HCT116 (cell line): ENCODE measurements at regions not wholly inside any gene's neighbourhood (a gene's known extent, or its start where the extent isn't known, plus 50 kb on each side); places are given as distances from the start of the nearest gene placed in this dataset.

Source experiments
- ATAC-seq: fragments of 200-7000 bp; cut with Tn5 transposase; 2 replicates; pipeline ENCODE4 v1.9.1; 2020; ENCODE audit warnings: mild to moderate bottlenecking, moderate library complexity
- BruUV-seq: library from RNA; stranded (reverse); fragments of 400-500 nt; replicated peaks from 2 replicates; lab custom pipeline; 2021; lab: Mats Ljungman, UMichigan
- CTCF ChIA-PET: fragments of 300-600 bp; sonication (Branson Sonifier 250); formaldehyde crosslinking; loops from one replicate; lab custom pipeline; 2021; ENCODE audit warnings: antibody characterized with exemption; lab: Charles Lee
- POLR2A ChIA-PET: fragments of 300-600, 350-600 bp; sonication (Branson Sonifier 250); formaldehyde crosslinking; loops from one replicate; lab custom pipeline; 2021; ENCODE audit warnings: antibody characterized with exemption; lab: Charles Lee
- RAD21 ChIA-PET, 2 experiments: fragments of 300-600 bp; sonication (Branson Sonifier 250); formaldehyde crosslinking; loops; one replicate each; lab custom pipeline; 2023; ENCODE audit warnings: low total read pairs in 2 of 2; ENCODE audit not compliant: uncharacterized antibody in 2 of 2, unreplicated experiment in 2 of 2, low non-redundant PET in 1 of 2; lab: Charles Lee
- DNase-seq: peaks from one replicate; pipeline ENCODE4 v3.0.0-alpha.2; 2010; ENCODE audit warnings: low read depth, low spot score
- H2AFZ ChIP-seq: fragments of 200-600 bp; shearing (Covaris generic), sonication (generic); 2 replicates; pipeline ENCODE4 v1.6.1; 2017; ENCODE audit warnings: low read depth, mixed run types, mixed read lengths, antibody characterized with exemption, low read length; ENCODE audit not compliant: poor library complexity, severe bottlenecking
- H3K27ac ChIP-seq: 2 replicates; pipeline ENCODE4 v1.5.1; 2012; ENCODE audit warnings: low read depth, low read length
- H3K27me3 ChIP-seq: fragments of 200-600 bp; sonication (generic); 2 replicates; pipeline ENCODE4 v1.6.1; 2016; ENCODE audit warnings: mixed run types, low read length, mixed read lengths; ENCODE audit not compliant: insufficient read depth
- H3K36me3 ChIP-seq, 2 experiments: fragments of 200-500 bp in 1 of 2; fragments of 200-600 bp in 1 of 2; sonication (Bioruptor generic) in 1 of 2; sonication (generic) in 1 of 2; 2 replicates each; pipeline versions ENCODE4 v1.5.1 to v1.6.1; 2014 to 2016; ENCODE audit warnings: low read length in 2 of 2, inconsistent platforms in 1 of 2, mixed read lengths in 1 of 2, mixed run types in 1 of 2; ENCODE audit not compliant: insufficient read depth in 2 of 2, control insufficient read depth in 1 of 2
- H3K4me1 ChIP-seq, 2 experiments: fragments of 200-600 bp in 1 of 2; sonication (generic) in 1 of 2; 2 replicates each; pipeline versions ENCODE4 v1.5.1 to v1.6.1; 2012 to 2017; ENCODE audit warnings: low read length in 2 of 2, inconsistent platforms in 1 of 2, mild to moderate bottlenecking in 1 of 2, mixed read lengths in 1 of 2, mixed run types in 1 of 2, moderate library complexity in 1 of 2; ENCODE audit not compliant: insufficient read depth in 2 of 2, control insufficient read depth in 1 of 2
- H3K4me2 ChIP-seq: fragments of 200-600 bp; sonication (generic); 2 replicates; pipeline ENCODE4 v1.6.1; 2017; ENCODE audit warnings: mixed run types, low read length, mixed read lengths
- H3K4me3 ChIP-seq, 2 experiments: fragments of 200-600 bp in 1 of 2; sonication (generic) in 1 of 2; replicated peaks in 1 of 2; 2 replicates each; pipeline ENCODE4 v1.5.1; 2011 to 2016; ENCODE audit warnings: low read length in 2 of 2, control low read depth in 1 of 2, low read depth in 1 of 2, mild to moderate bottlenecking in 1 of 2, mixed read lengths in 1 of 2, mixed run types in 1 of 2
- H3K79me2 ChIP-seq: fragments of 200-600 bp; sonication (generic); 2 replicates; pipeline ENCODE4 v1.6.1; 2017; ENCODE audit warnings: mild to moderate bottlenecking, mixed run types, low read length, moderate library complexity, mixed read lengths; ENCODE audit not compliant: insufficient read depth
- H3K9ac ChIP-seq: fragments of 200-600 bp; sonication (generic); 2 replicates; pipeline ENCODE4 v1.6.1; 2016; ENCODE audit warnings: low read length, mixed read lengths
- H3K9me2 ChIP-seq: fragments of 200-600 bp; sonication (generic), shearing (Covaris generic); 2 replicates; pipeline ENCODE4 v1.6.1; 2017; ENCODE audit warnings: mixed run types, mild to moderate bottlenecking, moderate library complexity; ENCODE audit not compliant: insufficient read depth
- H3K9me3 ChIP-seq, 2 experiments: fragments of 200-500 bp in 1 of 2; fragments of 200-600 bp in 1 of 2; sonication (Bioruptor generic) in 1 of 2; sonication (generic) in 1 of 2; 2 replicates each; pipeline ENCODE4 v1.6.1; 2014 to 2017; ENCODE audit warnings: low read length in 2 of 2, mixed read lengths in 2 of 2, inconsistent platforms in 1 of 2, low read depth in 1 of 2, mild to moderate bottlenecking in 1 of 2, mixed run types in 1 of 2, moderate library complexity in 1 of 2; ENCODE audit not compliant: control insufficient read depth in 1 of 2, insufficient read depth in 1 of 2
- H4K20me1 ChIP-seq: fragments of 200-600 bp; sonication (generic), shearing (Covaris generic); 2 replicates; pipeline ENCODE4 v1.6.1; 2017; ENCODE audit warnings: mixed run types, mild to moderate bottlenecking, moderate library complexity; ENCODE audit not compliant: insufficient read depth
- ATF3 ChIP-seq: IDR thresholded peaks from 2 replicates; pipeline ENCODE4 v1.6.1; 2012
- EZH2 ChIP-seq: fragments of 200-600 bp; sonication (generic); IDR thresholded peaks from 2 replicates; pipeline ENCODE4 v1.6.1; 2017; ENCODE audit warnings: antibody characterized with exemption, mixed run types
- EZH2phosphoT487 ChIP-seq: fragments of 200-600 bp; IDR thresholded peaks from 2 replicates; pipeline ENCODE4 v1.6.1; 2018; ENCODE audit warnings: antibody characterized with exemption, borderline replicate concordance
- FOSL1 ChIP-seq: IDR thresholded peaks from 2 replicates; pipeline ENCODE4 v1.6.1; 2012; ENCODE audit warnings: low read depth
- JUND ChIP-seq: IDR thresholded peaks from 2 replicates; pipeline ENCODE4 v1.6.1; 2012
- POLR2A ChIP-seq: IDR thresholded peaks from 2 replicates; pipeline ENCODE4 v1.7.0; 2011; ENCODE audit warnings: borderline replicate concordance; ENCODE audit not compliant: insufficient read depth, insufficient read length; ENCODE audit errors: extremely low read depth
- POLR2AphosphoS5 ChIP-seq: IDR thresholded peaks from 2 replicates; pipeline ENCODE4 v1.6.1; 2011; ENCODE audit warnings: mild to moderate bottlenecking, low read depth, low read length, moderate library complexity
- RAD21 ChIP-seq: IDR thresholded peaks from 2 replicates; pipeline ENCODE4 v1.6.1; 2012; ENCODE audit warnings: low read depth, mild to moderate bottlenecking
- SIN3A ChIP-seq: IDR thresholded peaks from 2 replicates; pipeline ENCODE4 v1.6.1; 2012; ENCODE audit warnings: low read depth
- SP1 ChIP-seq: IDR thresholded peaks from 2 replicates; pipeline ENCODE4 v1.6.1; 2012; ENCODE audit warnings: low read depth
- SRF ChIP-seq: IDR thresholded peaks from 2 replicates; pipeline ENCODE4 v1.6.1; 2012; ENCODE audit warnings: low read depth
- ZFX ChIP-seq: fragments of 450-650 bp; IDR thresholded peaks from 2 replicates; pipeline ENCODE4 v1.6.1; 2017
- intact Hi-C: fragments of 100-400 bp; cut with micrococcal nuclease; formaldehyde crosslinking; loops from 2 replicates; pipeline ENCODE4 v1.10.0; 2022

GRCh38 chr2:223508372-223508771 is 93.8 kb downstream of the SCG2 start:
- no peaks in the 10 kb centered on the region for H4K20me1 ChIP-seq
- no peak overlapping the region for H3K4me3 ChIP-seq
- no peak overlapping the region for H3K27ac ChIP-seq
- RAD21 ChIA-PET: no interaction called here
- H3K9ac ChIP-seq: no peak overlapping the region
- peaks cover 0 to 4% of the 10 kb centered on the region in 2 experiments; a peak in 1 of 4 replicates for H3K9me3 ChIP-seq
- no peaks in the 10 kb centered on the region for H3K4me1 ChIP-seq
- POLR2A ChIA-PET: no interaction called here
- no peak overlapping the region for H2AFZ ChIP-seq
- no peaks in the 10 kb centered on the region for H3K79me2 ChIP-seq
- H3K36me3 ChIP-seq: peaks cover 0 to 3% of the 10 kb centered on the region in 2 experiments; a peak in 2 of 4 replicates
- no TSS peak for BruUV-seq
- intact Hi-C loops: no loop called here
- DNase-seq: no peak
- no peak overlapping the region for H3K4me2 ChIP-seq
- CTCF ChIA-PET: no interaction called here
- H3K9me2 ChIP-seq: no peaks in the 10 kb centered on the region
- TF ChIP-seq POLR2A (no peak), SIN3A (no peak), ATF3 (no peak), SP1 (no peak), FOSL1 (no peak), EZH2phosphoT487 (no peak), POLR2AphosphoS5 (no peak), SRF (no peak)
- TF ChIP-seq, all 23 proteins: peak for 0
- ATAC-seq: no peak
- no peaks in the 10 kb centered on the region for H3K27me3 ChIP-seq

DNA sequence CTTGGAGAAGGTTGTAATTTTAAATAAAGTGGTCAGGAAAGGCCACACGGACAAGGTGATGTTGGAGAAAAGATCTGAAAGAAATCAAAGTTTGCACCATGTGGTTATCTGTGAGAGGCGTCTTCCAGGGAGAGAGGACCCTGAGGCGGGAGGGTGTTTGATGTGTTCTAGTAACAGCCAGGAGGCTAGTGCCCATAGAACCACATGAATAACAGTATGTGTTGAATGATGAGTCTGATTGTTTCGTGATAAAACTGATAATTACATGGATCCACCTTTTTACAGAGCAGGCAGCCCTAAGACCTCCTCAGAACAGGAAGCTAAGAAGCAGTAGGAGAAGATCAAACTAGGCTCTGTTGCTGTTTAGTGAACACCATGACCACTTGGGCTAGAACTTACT is 91.4 kb downstream of the SCG2 start:
- ATAC-seq (no peak), DNase-seq (no peak)
- no peak overlapping the region for H3K4me2 ChIP-seq
- no TSS peak for BruUV-seq
- no peaks in the 10 kb centered on the region for H3K27me3 ChIP-seq
- no peak overlapping the region for H3K4me3 ChIP-seq
- no peaks in the 10 kb centered on the region for H4K20me1 ChIP-seq
- intact Hi-C loops: no loop called here
- no peak overlapping the region for H3K27ac ChIP-seq
- POLR2A ChIA-PET: no interaction called here
- H3K79me2 ChIP-seq: no peaks in the 10 kb centered on the region
- RAD21 ChIA-PET: no interaction called here
- H3K9me3 ChIP-seq: peaks cover 0 to 4% of the 10 kb centered on the region in 2 experiments; a peak in 1 of 4 replicates
- H3K9ac ChIP-seq: no peak overlapping the region
- no peak for TF ChIP-seq RAD21
- TF ChIP-seq ZFX: no peak
- TF ChIP-seq EZH2: no peak
- no peak for TF ChIP-seq JUND
- peaks cover 0 to 8% of the 10 kb centered on the region in 2 experiments; a peak in 2 of 4 replicates for H3K4me1 ChIP-seq
- peaks cover 0 to 3% of the 10 kb centered on the region in 2 experiments; a peak in 2 of 4 replicates for H3K36me3 ChIP-seq
- no peak overlapping the region for H2AFZ ChIP-seq
- no peaks in the 10 kb centered on the region for H3K9me2 ChIP-seq
- CTCF ChIA-PET: no interaction called here
